ENCODE measurements at regions not wholly inside any gene's neighbourhood (a gene's known extent, or its start where the extent isn't known, plus 50 kb on each side); places are given as distances from the start of the nearest gene placed in this dataset.

- DNase-seq (ENCODE audit: low spot score) (no peak), ATAC-seq (no peak)
- no peak overlapping the region for H3K27ac ChIP-seq (ENCODE audit: low read depth)
- TF ChIP-seq EZH2phosphoT487 (IDR thresholded peaks at IDR 0.05; ENCODE audit: unreplicated experiment) = no peak
- no peak for TF ChIP-seq REST (IDR thresholded peaks at IDR 0.05; ENCODE audit: unreplicated experiment)
- TF ChIP-seq STAT1 (IDR thresholded peaks at IDR 0.05; ENCODE audit: unreplicated experiment) = no peak
- TF ChIP-seq NANOG (IDR thresholded peaks at IDR 0.05; ENCODE audit: borderline replicate concordance) = no peak
- TF ChIP-seq, protein P1, sequence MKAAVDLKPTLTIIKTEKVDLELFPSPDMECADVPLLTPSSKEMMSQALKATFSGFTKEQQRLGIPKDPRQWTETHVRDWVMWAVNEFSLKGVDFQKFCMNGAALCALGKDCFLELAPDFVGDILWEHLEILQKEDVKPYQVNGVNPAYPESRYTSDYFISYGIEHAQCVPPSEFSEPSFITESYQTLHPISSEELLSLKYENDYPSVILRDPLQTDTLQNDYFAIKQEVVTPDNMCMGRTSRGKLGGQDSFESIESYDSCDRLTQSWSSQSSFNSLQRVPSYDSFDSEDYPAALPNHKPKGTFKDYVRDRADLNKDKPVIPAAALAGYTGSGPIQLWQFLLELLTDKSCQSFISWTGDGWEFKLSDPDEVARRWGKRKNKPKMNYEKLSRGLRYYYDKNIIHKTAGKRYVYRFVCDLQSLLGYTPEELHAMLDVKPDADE (IDR thresholded peaks at IDR 0.05) = no peak
- no peak for TF ChIP-seq ZNF462 (CRISPR knock-in tag; IDR thresholded peaks at IDR 0.05)
- no peak for TF ChIP-seq CREB1 (CRISPR knock-in tag; IDR thresholded peaks at IDR 0.05; ENCODE audit: low read depth)
- TF ChIP-seq ZNF114 (CRISPR knock-in tag; IDR thresholded peaks at IDR 0.05) = no peak
- H2AFZ ChIP-seq = peak overlapping the region; percentile 87; the same call in 1 of the 2 replicates
- no peaks in the 10 kb centered on the region for H3K27me3 ChIP-seq (ENCODE audit: insufficient read depth)
- H3K4me2 ChIP-seq = no peak overlapping the region
- Mint-ChIP-seq H3K4me1 (no peaks in the 10 kb centered on the region), H3K36me3 (ENCODE audit: low read depth) (no peaks in the 10 kb centered on the region), H3K27me3 (ENCODE audit: insufficient read depth, low read depth, poor library complexity) (peaks cover 2% of the 10 kb centered on the region), H3K27ac (no peak overlapping the region), H3K4me3 (no peak overlapping the region), H3K9me3 (no peaks in the 10 kb centered on the region)
- H3K36me3 ChIP-seq (ENCODE audit: insufficient read depth) = no peaks in the 10 kb centered on the region
- H3F3A ChIP-seq (replicated peaks; ENCODE audit: low read depth) = no peaks in the 10 kb centered on the region
- H3K79me2 ChIP-seq (replicated peaks; ENCODE audit: insufficient read depth) = no peaks in the 10 kb centered on the region
- no peaks in the 10 kb centered on the region for H3K4me1 ChIP-seq (ENCODE audit: insufficient read depth)
- H4K20me1 ChIP-seq (replicated peaks; ENCODE audit: insufficient read depth) = no peaks in the 10 kb centered on the region
- H3K9me2 ChIP-seq (ENCODE audit: insufficient read depth) = peaks cover 14% of the 10 kb centered on the region; the same call in 1 of the 2 replicates
- no peak overlapping the region for H3K4me3 ChIP-seq
Measured at GRCh38 chr11:110032957-110033570, 60.1 kb upstream of the ZC3H12C start.
